Stimulated activated CD4-positive, alpha-beta T cell treated with anti-CD3 and anti-CD28 coated beads, Interleukin-4, amount 100 ng/mL, for 4 hours (primary cell): ENCODE measurements at regions not wholly inside any gene's neighbourhood (a gene's known extent, or its start where the extent isn't known, plus 50 kb on each side); places are given as distances from the start of the nearest gene placed in this dataset.
"Not testable (repeated sequence)": the region's sequence is repeated elsewhere in the genome, so short reads cannot be mapped to it uniquely, and the experiment has no call there.

Experiments used
- DNase-seq, 2 experiments: peaks; one replicate each; pipeline ENCODE4 v3.0.0-alpha.2; 2020

DNA sequence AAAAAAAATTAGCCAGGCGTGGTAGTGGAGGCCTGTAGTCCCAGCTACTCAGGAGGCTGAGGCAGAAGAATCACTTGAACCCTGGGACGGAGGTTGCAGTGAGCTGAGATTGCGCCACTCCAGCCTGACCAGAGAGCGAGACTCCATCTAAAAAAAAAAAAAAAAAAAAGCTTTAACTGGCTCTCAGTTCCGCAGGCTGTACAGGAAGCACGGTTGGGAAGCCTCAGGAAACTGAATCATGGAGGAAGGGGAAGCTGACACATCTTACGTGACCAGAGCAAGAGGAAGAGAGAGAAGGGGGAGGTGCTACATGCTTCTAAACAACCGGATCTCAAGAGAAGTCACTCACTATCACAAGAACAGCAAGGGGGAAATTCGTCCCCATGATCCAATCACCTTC is 505.6 kb upstream of the SLC8A1 start:
- DNase-seq: no peak

GRCh38 chr2:40962026-40962425 is 510.1 kb upstream of the SLC8A1 start:
- DNase-seq: no peak

- no peak for DNase-seq
These were observed 512.8 kb upstream of the SLC8A1 start for GRCh38 chr2:40964509-40965250.

- no peak for DNase-seq
These were observed 515.6 kb upstream of the SLC8A1 start for GRCh38 chr2:40967451-40967850.

DNA sequence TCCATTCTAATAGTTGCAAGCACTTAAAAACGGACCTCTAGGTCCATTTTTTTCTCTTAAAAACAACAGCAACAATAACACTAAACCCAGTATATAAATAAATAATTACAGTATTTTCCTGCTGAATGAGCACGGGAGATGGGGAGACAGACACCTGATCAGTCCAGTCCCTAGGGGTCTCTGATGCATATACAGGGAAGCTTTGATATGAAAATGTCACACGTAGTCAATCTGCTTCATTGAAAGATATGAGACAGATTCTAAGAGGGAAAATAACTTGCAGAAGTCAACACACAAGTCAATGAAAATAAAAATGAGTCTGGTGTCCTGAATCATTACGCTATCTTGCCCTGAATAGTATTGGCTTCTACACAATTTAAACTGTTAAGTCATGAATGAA is 523.3 kb upstream of the SLC8A1 start:
- no peak for DNase-seq

- no peak for DNase-seq
These were observed 545.5 kb upstream of the SLC8A1 start for GRCh38 chr2:40997362-40997761.

- no peak for DNase-seq
These were observed 548.5 kb upstream of the SLC8A1 start for GRCh38 chr2:41000374-41000773.

- no peak for DNase-seq
These were observed 549.0 kb upstream of the SLC8A1 start for GRCh38 chr2:41000906-41001305.

- DNase-seq: no peak
These were observed 552.8 kb upstream of the SLC8A1 start for GRCh38 chr2:41004700-41005099.

GRCh38 chr2:41020358-41020757 is 568.5 kb upstream of the SLC8A1 start:
- DNase-seq: no peak

GRCh38 chr2:41024816-41025215 is 572.9 kb upstream of the SLC8A1 start:
- DNase-seq: no peak

DNA sequence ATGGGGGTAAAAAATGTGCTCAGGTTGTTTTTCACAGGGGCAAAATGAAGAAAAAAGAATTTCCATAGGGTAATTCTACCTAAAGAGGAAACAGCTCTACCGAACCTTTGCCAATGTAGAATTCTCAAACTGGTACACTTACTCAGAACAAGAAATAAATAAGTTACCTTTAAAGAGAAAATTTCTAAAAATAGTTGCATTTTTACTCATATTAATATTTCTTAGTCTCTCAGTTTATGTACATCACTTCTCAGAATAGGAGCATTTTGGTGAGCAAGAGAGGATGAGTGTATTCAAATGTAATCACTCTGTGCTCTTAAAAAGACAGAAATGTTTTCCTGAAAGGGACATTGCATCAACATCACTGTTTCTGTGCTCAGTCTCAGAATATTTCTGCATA is 574.7 kb upstream of the SLC8A1 start:
- no peak for DNase-seq

- DNase-seq: no peak
These were observed 575.2 kb upstream of the SLC8A1 start for GRCh38 chr2:41027095-41027494.

GRCh38 chr2:41031282-41031681 is 579.4 kb upstream of the SLC8A1 start:
- no peak for DNase-seq

DNA sequence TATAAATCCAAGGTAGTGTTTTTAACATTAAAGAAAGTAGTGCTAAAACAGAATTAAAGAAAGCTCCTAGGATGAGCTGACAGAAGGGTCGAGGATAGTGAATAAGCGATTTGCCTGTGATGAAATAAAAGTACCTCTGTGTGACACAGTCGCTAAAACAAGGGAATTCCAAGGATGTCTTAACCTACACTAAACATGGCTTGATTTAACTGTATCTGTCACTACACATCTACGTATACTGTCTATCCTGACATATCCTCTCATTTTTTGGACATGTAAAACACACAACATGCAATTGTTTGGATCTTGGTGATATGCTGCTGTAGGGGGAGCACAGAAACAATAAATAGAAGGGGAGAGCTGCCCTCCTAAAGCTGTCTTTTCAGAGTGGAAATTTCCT is 580.8 kb upstream of the SLC8A1 start:
- no peak for DNase-seq

DNA sequence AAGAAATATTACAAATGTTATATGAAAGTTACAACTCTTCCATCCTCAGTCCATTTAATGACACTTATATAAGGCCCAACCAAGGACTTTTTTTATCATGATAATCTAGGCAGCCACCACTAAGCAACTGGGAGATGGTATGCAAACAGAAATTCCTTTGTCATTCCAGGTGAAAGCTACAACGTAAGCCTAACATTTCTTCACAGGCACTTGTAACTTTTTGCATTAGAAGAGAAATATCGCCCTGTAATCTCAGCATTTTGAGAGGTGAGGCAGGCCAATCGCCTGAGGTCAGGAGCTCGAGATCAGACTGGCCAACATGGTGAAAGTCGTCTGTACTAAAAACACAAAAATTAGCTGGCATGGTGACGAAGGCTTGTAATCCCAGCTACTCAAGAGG is 581.2 kb upstream of the SLC8A1 start:
- no peak for DNase-seq

DNA sequence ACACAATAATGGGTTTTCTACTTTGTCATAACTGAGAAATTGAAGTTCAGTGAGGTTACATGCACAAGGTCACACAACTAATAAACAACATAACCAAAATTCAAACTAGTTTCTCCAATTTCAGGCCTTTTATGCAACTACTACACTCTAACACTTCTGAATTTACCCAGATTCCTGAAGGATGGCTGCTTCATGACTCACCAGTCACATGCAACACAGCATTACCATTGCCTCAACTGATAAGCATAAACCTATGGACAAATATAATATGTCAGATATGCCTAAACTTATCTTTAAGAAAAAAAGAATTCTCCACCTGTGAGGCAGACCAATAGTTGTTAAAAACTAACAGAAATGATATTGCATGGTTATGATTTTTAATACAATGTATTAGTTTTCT is 586.5 kb upstream of the SLC8A1 start:
- DNase-seq: no peak

DNA sequence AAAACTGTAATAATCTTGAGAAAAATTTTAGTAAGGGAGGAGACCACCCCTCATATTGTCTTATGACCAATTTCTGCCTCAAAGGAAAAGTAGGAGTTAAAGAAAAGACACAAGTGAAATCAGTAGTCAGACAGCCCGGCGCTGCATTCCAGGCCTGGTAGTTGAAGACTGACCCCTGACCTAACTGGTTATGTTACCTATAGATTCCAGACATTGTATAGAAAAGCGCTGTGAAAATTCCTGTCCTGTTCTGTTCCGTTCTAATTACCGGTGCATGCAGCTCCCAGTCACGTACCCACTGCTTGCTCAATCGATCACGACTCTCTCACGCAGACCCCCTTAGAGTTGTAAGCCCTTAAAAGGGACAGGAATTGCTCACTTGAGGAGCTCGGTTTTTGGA is 587.9 kb upstream of the SLC8A1 start:
- not testable (repeated sequence) for DNase-seq

DNA sequence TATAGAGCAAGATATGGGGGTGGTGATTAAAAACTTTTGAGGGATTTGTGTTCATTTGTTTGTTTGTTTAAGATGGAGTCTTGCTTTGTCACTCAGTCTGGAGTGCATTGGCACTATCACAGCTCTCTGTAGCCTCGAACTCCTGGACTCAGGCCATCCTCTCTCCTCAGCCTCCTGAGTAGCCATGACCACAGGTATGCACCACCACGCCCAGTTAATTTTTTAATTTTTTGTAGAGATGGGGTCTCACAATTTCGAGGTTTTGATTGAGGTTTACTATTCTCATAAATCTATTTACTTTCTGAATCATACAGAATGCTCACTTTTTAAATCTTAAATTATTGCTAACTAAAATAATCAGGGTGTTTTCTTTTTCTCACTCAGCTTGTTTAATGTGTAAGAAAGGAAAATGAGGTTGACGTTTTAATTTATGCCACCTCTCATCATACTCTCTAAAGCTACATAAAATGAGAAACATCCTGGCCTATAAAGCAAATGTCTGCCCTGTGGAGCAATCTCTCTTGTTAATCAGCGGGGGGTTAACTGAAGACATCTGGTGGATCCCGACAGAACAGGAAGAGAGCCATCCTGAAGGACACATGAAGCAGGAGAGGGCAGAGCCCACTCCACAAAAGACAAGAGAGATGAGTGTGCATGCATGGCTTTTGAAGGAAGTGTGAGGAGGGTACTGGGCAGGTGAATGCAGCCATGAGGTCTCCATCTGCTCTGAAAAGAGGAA is 589.1 kb upstream of the SLC8A1 start:
- no peak for DNase-seq

- no peak for DNase-seq
These were observed 590.5 kb upstream of the SLC8A1 start for GRCh38 chr2:41042343-41042742.

DNA sequence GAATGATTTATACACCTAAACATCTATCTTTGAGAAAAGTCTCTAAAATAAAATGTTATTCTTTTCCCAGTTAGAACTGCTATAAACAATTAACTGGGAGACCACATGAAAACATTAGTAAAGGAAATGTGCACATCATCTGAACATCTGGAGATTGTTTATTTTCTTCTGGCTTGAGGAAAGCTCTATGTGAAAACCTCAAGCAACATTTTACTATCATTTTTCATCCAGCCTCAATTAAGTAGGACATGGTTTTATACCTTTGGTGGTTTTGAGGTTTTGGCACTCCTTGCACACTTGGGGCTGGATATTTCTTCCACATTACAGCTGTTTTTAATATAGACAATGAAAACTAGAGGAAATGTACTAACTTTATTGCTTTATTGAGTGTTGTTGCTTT is 609.5 kb upstream of the SLC8A1 start:
- DNase-seq: no peak

- no peak for DNase-seq
These were observed 610.4 kb upstream of the SLC8A1 start for GRCh38 chr2:41062336-41062735.

DNA sequence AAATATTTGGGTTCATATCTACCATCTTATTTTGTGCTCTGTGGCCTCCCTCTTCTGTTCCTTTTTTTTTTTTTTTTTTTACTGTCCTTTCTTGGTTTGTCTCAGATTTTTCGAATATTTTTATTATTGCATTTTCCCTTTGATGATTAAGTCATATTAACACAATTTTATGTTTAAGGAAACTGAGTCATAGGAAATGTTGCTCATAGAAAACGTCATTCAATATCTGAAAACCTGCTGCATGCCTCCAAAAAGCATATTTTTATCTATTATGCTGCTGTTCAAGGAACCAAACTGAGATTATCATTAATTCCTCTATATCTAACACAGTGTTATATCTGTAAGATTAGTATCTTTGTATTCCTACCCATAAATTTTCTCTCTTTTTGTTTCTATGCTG is 614.3 kb upstream of the SLC8A1 start:
- DNase-seq: no peak

- DNase-seq: no peak
These were observed 616.9 kb upstream of the SLC8A1 start for GRCh38 chr2:41068740-41069139.

DNA sequence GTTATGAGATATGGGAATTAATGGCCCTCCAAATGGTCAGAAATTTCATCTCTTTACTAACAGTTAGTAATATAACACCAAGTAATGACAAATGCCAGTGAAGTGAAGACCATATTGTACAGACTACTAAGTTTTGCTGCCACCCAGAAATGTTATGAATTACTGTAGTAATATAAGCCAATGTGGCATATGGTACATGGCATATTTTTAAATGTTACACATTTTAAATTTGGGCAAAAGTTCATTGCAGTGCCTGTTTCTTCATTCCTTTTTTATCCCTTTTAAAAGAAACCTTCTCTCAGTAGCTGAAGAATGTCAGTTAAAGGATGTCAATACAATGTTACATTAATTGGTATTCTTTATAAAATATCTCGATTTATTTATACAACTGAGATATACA is 626.5 kb upstream of the SLC8A1 start:
- no peak for DNase-seq
